WTC11 (cell line): ENCODE measurements at regions not wholly inside any gene's neighbourhood (a gene's known extent, or its start where the extent isn't known, plus 50 kb on each side); places are given as distances from the start of the nearest gene placed in this dataset.

ENCODE experiments used
- CBFB ChIP-seq: sonication (generic); formaldehyde crosslinking; IDR thresholded peaks from 2 replicates; pipeline ENCODE4 v1.8.1; 2022; ENCODE audit warnings: mild to moderate bottlenecking, low read depth, missing genetic modification reagents
- CTCF ChIP-seq: fragments of 200-600 bp; IDR thresholded peaks from 2 replicates; pipeline ENCODE4 v1.8.0; 2022; ENCODE audit warnings: antibody characterized with exemption
- GABPB1 ChIP-seq: sonication (generic); formaldehyde crosslinking; IDR thresholded peaks from 2 replicates; pipeline ENCODE4 v1.8.1; 2023; ENCODE audit warnings: mild to moderate bottlenecking, missing genetic modification reagents
- IRF1 ChIP-seq: sonication (generic); formaldehyde crosslinking; IDR thresholded peaks from 2 replicates; pipeline ENCODE4 v1.8.0; 2023; ENCODE audit warnings: missing genetic modification reagents
- NR2C2 ChIP-seq: sonication (generic); formaldehyde crosslinking; IDR thresholded peaks from 2 replicates; pipeline ENCODE4 v1.8.0; 2022; ENCODE audit warnings: mild to moderate bottlenecking, missing genetic modification reagents
- SP1 ChIP-seq: sonication (generic); formaldehyde crosslinking; conservative IDR thresholded peaks from 2 replicates; pipeline ENCODE4 v1.8.1; 2022; ENCODE audit warnings: missing genetic modification reagents
- TP53 ChIP-seq: sonication (generic); formaldehyde crosslinking; IDR thresholded peaks from 2 replicates; pipeline ENCODE4 v1.8.1; 2023; ENCODE audit warnings: mild to moderate bottlenecking, missing genetic modification reagents
- ZBTB43 ChIP-seq: sonication (generic); formaldehyde crosslinking; IDR thresholded peaks from 2 replicates; pipeline ENCODE4 v1.8.1; 2023; ENCODE audit warnings: mild to moderate bottlenecking, missing genetic modification reagents
- ZNF138 ChIP-seq: sonication (generic); formaldehyde crosslinking; conservative IDR thresholded peaks from 2 replicates; pipeline ENCODE4 v1.8.1; 2022; ENCODE audit warnings: mild to moderate bottlenecking, moderate library complexity, missing genetic modification reagents
- TF ChIP-seq, protein P1 (sequence below): sonication (generic); formaldehyde crosslinking; IDR thresholded peaks from 2 replicates; pipeline ENCODE4 v1.8.1; 2023; ENCODE audit warnings: mild to moderate bottlenecking, missing genetic modification reagents, borderline replicate concordance

DNA sequence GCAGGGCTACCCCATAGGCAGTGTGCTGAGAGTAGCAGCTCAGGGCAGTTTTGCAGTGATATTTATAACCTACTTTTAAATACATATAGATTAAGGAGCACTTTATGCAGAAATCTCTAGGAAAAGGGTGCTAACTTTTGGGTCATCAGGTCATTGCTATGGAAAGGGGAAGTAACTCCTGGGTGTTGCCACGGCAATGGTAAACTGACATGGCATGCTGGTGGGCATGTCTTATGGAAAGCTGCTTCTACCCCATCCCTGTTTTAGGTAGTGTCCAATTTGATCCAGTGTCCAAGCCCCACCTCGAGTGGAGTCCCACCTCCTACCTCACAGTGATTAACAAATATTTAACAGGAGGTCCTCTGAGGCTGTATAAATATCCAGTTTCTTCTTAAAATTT lies 56.8 kb upstream of the XPA start:
- no peak for TF ChIP-seq NR2C2 (CRISPR knock-in tag)
- TF ChIP-seq CTCF, result no peak
- no peak for TF ChIP-seq ZBTB43 (CRISPR knock-in tag)
- no peak for TF ChIP-seq ZNF138 (CRISPR knock-in tag)
- no peak for TF ChIP-seq GABPB1 (CRISPR knock-in tag)
- TF ChIP-seq CBFB, result no peak
- TF ChIP-seq, protein P1, sequence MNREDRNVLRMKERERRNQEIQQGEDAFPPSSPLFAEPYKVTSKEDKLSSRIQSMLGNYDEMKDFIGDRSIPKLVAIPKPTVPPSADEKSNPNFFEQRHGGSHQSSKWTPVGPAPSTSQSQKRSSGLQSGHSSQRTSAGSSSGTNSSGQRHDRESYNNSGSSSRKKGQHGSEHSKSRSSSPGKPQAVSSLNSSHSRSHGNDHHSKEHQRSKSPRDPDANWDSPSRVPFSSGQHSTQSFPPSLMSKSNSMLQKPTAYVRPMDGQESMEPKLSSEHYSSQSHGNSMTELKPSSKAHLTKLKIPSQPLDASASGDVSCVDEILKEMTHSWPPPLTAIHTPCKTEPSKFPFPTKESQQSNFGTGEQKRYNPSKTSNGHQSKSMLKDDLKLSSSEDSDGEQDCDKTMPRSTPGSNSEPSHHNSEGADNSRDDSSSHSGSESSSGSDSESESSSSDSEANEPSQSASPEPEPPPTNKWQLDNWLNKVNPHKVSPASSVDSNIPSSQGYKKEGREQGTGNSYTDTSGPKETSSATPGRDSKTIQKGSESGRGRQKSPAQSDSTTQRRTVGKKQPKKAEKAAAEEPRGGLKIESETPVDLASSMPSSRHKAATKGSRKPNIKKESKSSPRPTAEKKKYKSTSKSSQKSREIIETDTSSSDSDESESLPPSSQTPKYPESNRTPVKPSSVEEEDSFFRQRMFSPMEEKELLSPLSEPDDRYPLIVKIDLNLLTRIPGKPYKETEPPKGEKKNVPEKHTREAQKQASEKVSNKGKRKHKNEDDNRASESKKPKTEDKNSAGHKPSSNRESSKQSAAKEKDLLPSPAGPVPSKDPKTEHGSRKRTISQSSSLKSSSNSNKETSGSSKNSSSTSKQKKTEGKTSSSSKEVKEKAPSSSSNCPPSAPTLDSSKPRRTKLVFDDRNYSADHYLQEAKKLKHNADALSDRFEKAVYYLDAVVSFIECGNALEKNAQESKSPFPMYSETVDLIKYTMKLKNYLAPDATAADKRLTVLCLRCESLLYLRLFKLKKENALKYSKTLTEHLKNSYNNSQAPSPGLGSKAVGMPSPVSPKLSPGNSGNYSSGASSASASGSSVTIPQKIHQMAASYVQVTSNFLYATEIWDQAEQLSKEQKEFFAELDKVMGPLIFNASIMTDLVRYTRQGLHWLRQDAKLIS, result no peak
- no peak for TF ChIP-seq TP53 (CRISPR knock-in tag)
- TF ChIP-seq IRF1 (CRISPR knock-in tag), result no peak
- no peak for TF ChIP-seq SP1
